ENCODE measurements at regions not wholly inside any gene's neighbourhood (a gene's known extent, or its start where the extent isn't known, plus 50 kb on each side); places are given as distances from the start of the nearest gene placed in this dataset.
"Not testable (repeated sequence)": the region's sequence is repeated elsewhere in the genome, so short reads cannot be mapped to it uniquely, and the experiment has no call there.

- no peak for DNase-seq (ENCODE audit: low spot score)
These were observed 341.2 kb upstream of the C2CD4B start for GRCh38 chr15:62506217-62506805.

- no peak for DNase-seq (ENCODE audit: low spot score)
These were observed 344.4 kb upstream of the C2CD4B start for GRCh38 chr15:62509395-62509958.

GRCh38 chr15:62510791-62511190 is 345.7 kb upstream of the C2CD4B start:
- DNase-seq (ENCODE audit: low spot score): no peak

- DNase-seq (ENCODE audit: low spot score): no peak
These were observed 347.8 kb upstream of the C2CD4B start for GRCh38 chr15:62512904-62513303.

- DNase-seq (ENCODE audit: low spot score): no peak
These were observed 348.8 kb upstream of the C2CD4B start for GRCh38 chr15:62513893-62514292.

- DNase-seq (ENCODE audit: low spot score): no peak
These were observed 350.8 kb upstream of the C2CD4B start for GRCh38 chr15:62515696-62516395.

GRCh38 chr15:62517541-62517940 is 352.5 kb upstream of the C2CD4B start:
- no peak for DNase-seq (ENCODE audit: low spot score)

- not testable (repeated sequence) for DNase-seq (ENCODE audit: low spot score)
These were observed 353.6 kb upstream of the C2CD4B start for GRCh38 chr15:62518666-62519065.

- no peak for DNase-seq (ENCODE audit: low spot score)
These were observed 354.8 kb upstream of the C2CD4B start for GRCh38 chr15:62519900-62520299.

GRCh38 chr15:62520887-62521286 is 355.8 kb upstream of the C2CD4B start:
- DNase-seq (ENCODE audit: low spot score): no peak

- DNase-seq (ENCODE audit: low spot score): no peak
These were observed 356.3 kb upstream of the C2CD4B start for GRCh38 chr15:62521396-62521795.

- no peak for DNase-seq (ENCODE audit: low spot score)
These were observed 359.8 kb upstream of the C2CD4B start for GRCh38 chr15:62524848-62525247.

GRCh38 chr15:62527387-62527786 is 362.3 kb upstream of the C2CD4B start:
- DNase-seq (ENCODE audit: low spot score): no peak

GRCh38 chr15:62528505-62528904 is 363.4 kb upstream of the C2CD4B start:
- DNase-seq (ENCODE audit: low spot score): no peak

- no peak for DNase-seq (ENCODE audit: low spot score)
These were observed 367.3 kb upstream of the C2CD4B start for GRCh38 chr15:62532367-62532766.

- DNase-seq (ENCODE audit: low spot score): no peak
These were observed 368.6 kb upstream of the C2CD4B start for GRCh38 chr15:62533687-62534086.

GRCh38 chr15:62534996-62535395 is 369.9 kb upstream of the C2CD4B start:
- DNase-seq (ENCODE audit: low spot score): no peak

- no peak for DNase-seq (ENCODE audit: low spot score)
These were observed 374.2 kb upstream of the C2CD4B start for GRCh38 chr15:62539236-62539635.

GRCh38 chr15:62541250-62541649 is 376.2 kb upstream of the C2CD4B start:
- no peak for DNase-seq (ENCODE audit: low spot score)

- DNase-seq (ENCODE audit: low spot score): no peak
These were observed 376.8 kb upstream of the C2CD4B start for GRCh38 chr15:62541846-62542245.

GRCh38 chr15:62544446-62544845 is 379.4 kb upstream of the C2CD4B start:
- DNase-seq (ENCODE audit: low spot score): no peak

- DNase-seq (ENCODE audit: low spot score): no peak
These were observed 380.6 kb upstream of the C2CD4B start for GRCh38 chr15:62545467-62546227.

GRCh38 chr15:62546628-62547027 is 381.5 kb upstream of the C2CD4B start:
- no peak for DNase-seq (ENCODE audit: low spot score)
